H9 (cell line): ENCODE measurements at regions not wholly inside any gene's neighbourhood (a gene's known extent, or its start where the extent isn't known, plus 50 kb on each side); places are given as distances from the start of the nearest gene placed in this dataset.

ENCODE experiments used
- DNase-seq: peaks from one replicate; pipeline ENCODE4 v3.0.0-alpha.2; 2017
- H2AFZ ChIP-seq: one replicate; pipeline ENCODE4 v1.6.1; 2013; ENCODE audit warnings: mild to moderate bottlenecking, low read length, control low read depth, moderate library complexity
- H2AK5ac ChIP-seq: 2 replicates; pipeline ENCODE4 v1.6.1; 2013; ENCODE audit warnings: low read length, control low read depth, mixed read lengths; ENCODE audit not compliant: insufficient read length
- H2BK120ac ChIP-seq: one replicate; pipeline ENCODE4 v1.6.1; 2013; ENCODE audit warnings: low read depth, mild to moderate bottlenecking, low read length, control low read depth, inconsistent platforms; ENCODE audit not compliant: poor library complexity, severe bottlenecking
- H2BK12ac ChIP-seq: 2 replicates; pipeline ENCODE4 v1.6.1; 2013; ENCODE audit warnings: low read length, control low read depth, mixed read lengths, low read depth; ENCODE audit not compliant: insufficient read length
- H2BK15ac ChIP-seq: 2 replicates; pipeline ENCODE4 v1.6.1; 2013; ENCODE audit warnings: low read depth, low read length, control low read depth
- H2BK20ac ChIP-seq: one replicate; pipeline ENCODE4 v1.6.1; 2013; ENCODE audit warnings: low read depth, mild to moderate bottlenecking, low read length, control low read depth, inconsistent platforms; ENCODE audit not compliant: poor library complexity, severe bottlenecking
- H2BK5ac ChIP-seq: 2 replicates; pipeline ENCODE4 v1.6.1; 2013; ENCODE audit warnings: low read length, control low read depth, mixed read lengths; ENCODE audit not compliant: insufficient read length
- H3K14ac ChIP-seq: 2 replicates; pipeline ENCODE4 v1.6.1; 2013; ENCODE audit warnings: low read length, control low read depth; ENCODE audit not compliant: insufficient read depth
- H3K18ac ChIP-seq: 2 replicates; pipeline ENCODE4 v1.6.1; 2013; ENCODE audit warnings: low read depth, mild to moderate bottlenecking, mixed read lengths, low read length, control low read depth; ENCODE audit not compliant: insufficient read length
- H3K23ac ChIP-seq: 2 replicates; pipeline ENCODE4 v1.6.1; 2013; ENCODE audit warnings: low read length, control low read depth, mixed read lengths, low read depth; ENCODE audit not compliant: insufficient read length
- H3K23me2 ChIP-seq: 2 replicates; pipeline ENCODE4 v1.6.1; 2013; ENCODE audit warnings: low read depth, mild to moderate bottlenecking, mixed read lengths, low read length, control low read depth; ENCODE audit not compliant: insufficient read length, poor library complexity, severe bottlenecking
- H3K27ac ChIP-seq: 2 replicates; pipeline ENCODE4 v1.5.1; 2013; ENCODE audit warnings: low read length, control low read depth, mixed read lengths, low read depth; ENCODE audit not compliant: insufficient read length
- H3K27me3 ChIP-seq: 2 replicates; pipeline ENCODE4 v1.6.1; 2013; ENCODE audit warnings: low read length, control low read depth, inconsistent platforms; ENCODE audit not compliant: insufficient read depth
- H3K4ac ChIP-seq: 2 replicates; pipeline ENCODE4 v1.6.1; 2013; ENCODE audit warnings: low read depth, mild to moderate bottlenecking, control low read depth, inconsistent platforms, low read length, moderate library complexity
- H3K4me1 ChIP-seq: 2 replicates; pipeline ENCODE4 v1.6.1; 2013; ENCODE audit warnings: low read length, control low read depth, inconsistent platforms; ENCODE audit not compliant: insufficient read depth
- H3K4me2 ChIP-seq: 2 replicates; pipeline ENCODE4 v1.6.1; 2013; ENCODE audit warnings: low read length, control low read depth, mixed read lengths; ENCODE audit not compliant: insufficient read length, insufficient read depth
- H3K56ac ChIP-seq: 2 replicates; pipeline ENCODE4 v1.6.1; 2013; ENCODE audit warnings: low read depth, mild to moderate bottlenecking, mixed read lengths, low read length, control low read depth; ENCODE audit not compliant: insufficient read length
- H3K79me1 ChIP-seq: 2 replicates; pipeline ENCODE4 v1.6.1; 2013; ENCODE audit warnings: low read depth, mild to moderate bottlenecking, moderate library complexity, low read length, control low read depth, inconsistent platforms; ENCODE audit not compliant: insufficient read depth, poor library complexity, severe bottlenecking
- H3K79me2 ChIP-seq: 2 replicates; pipeline ENCODE4 v1.6.1; 2013; ENCODE audit warnings: low read length, control low read depth, inconsistent platforms; ENCODE audit not compliant: insufficient read depth
- H3K9ac ChIP-seq: 2 replicates; pipeline ENCODE4 v1.6.1; 2013; ENCODE audit warnings: low read length, control low read depth, mixed read lengths; ENCODE audit not compliant: insufficient read length; ENCODE audit errors: extremely low read depth
- H3K9me3 ChIP-seq: one replicate; pipeline ENCODE4 v1.6.1; 2013; ENCODE audit warnings: low read depth, low read length, inconsistent platforms; ENCODE audit not compliant: control insufficient read depth
- H3T11ph ChIP-seq: one replicate; pipeline ENCODE4 v1.6.1; 2013; ENCODE audit warnings: mild to moderate bottlenecking, low read length, control low read depth, inconsistent platforms
- H4K20me1 ChIP-seq: one replicate; pipeline ENCODE4 v1.6.1; 2013; ENCODE audit not compliant: control insufficient read depth, insufficient read length, insufficient read depth
- H4K5ac ChIP-seq: 2 replicates; pipeline ENCODE4 v1.6.1; 2013; ENCODE audit warnings: low read depth, mild to moderate bottlenecking, mixed read lengths, low read length, control low read depth; ENCODE audit not compliant: insufficient read length
- H4K8ac ChIP-seq: replicated peaks from 2 replicates; pipeline ENCODE4 v1.6.1; 2013; ENCODE audit warnings: low read length, control low read depth, mixed read lengths, low read depth; ENCODE audit not compliant: insufficient read length
- H4K91ac ChIP-seq: 2 replicates; pipeline ENCODE4 v1.6.1; 2013; ENCODE audit warnings: low read depth, mild to moderate bottlenecking, moderate library complexity, mixed read lengths, low read length, control low read depth; ENCODE audit not compliant: insufficient read length
- H3K27ac Mint-ChIP-seq, 3 experiments: 2 replicates in 2 of 3; 3 replicates in 1 of 3; pipeline ENCODE4 v1.8.0; 2020 to 2021; ENCODE audit warnings: mixed read lengths in 3 of 3, mild to moderate bottlenecking in 1 of 3, moderate library complexity in 1 of 3
- H3K27me3 Mint-ChIP-seq: 2 replicates; pipeline ENCODE4 v1.8.0; 2021; ENCODE audit warnings: low read depth, mild to moderate bottlenecking, moderate library complexity, mixed read lengths
- H3K36me3 Mint-ChIP-seq, 3 experiments: 2 replicates in 2 of 3; 3 replicates in 1 of 3; pipeline ENCODE4 v1.8.0; 2020 to 2021; ENCODE audit warnings: low read depth in 3 of 3, mixed read lengths in 3 of 3; ENCODE audit not compliant: insufficient read depth in 1 of 3
- H3K4me1 Mint-ChIP-seq, 2 experiments: 2 replicates each; pipeline ENCODE4 v1.8.0; 2020; ENCODE audit warnings: mixed read lengths in 2 of 2
- H3K4me3 Mint-ChIP-seq, 2 experiments: 2 replicates in 1 of 2; 3 replicates in 1 of 2; pipeline ENCODE4 v1.8.0; 2020 to 2021; ENCODE audit warnings: mild to moderate bottlenecking in 2 of 2, mixed read lengths in 2 of 2, moderate library complexity in 1 of 2
- H3K9me3 Mint-ChIP-seq, 2 experiments: 2 replicates in 1 of 2; 3 replicates in 1 of 2; pipeline ENCODE4 v1.8.0; 2020; ENCODE audit warnings: mild to moderate bottlenecking in 2 of 2, mixed read lengths in 2 of 2, moderate library complexity in 1 of 2
- CTCF ChIP-seq: fragments of 200-600 bp; sonication (generic); conservative IDR thresholded peaks from 3 replicates; pipeline ENCODE4 v1.8.0; 2021; ENCODE audit warnings: antibody characterized with exemption, mild to moderate bottlenecking

- Mint-ChIP-seq H3K4me3 (no peak overlapping the region), H3K27me3 (no peaks in the 10 kb centered on the region), H3K9me3 (no peaks in the 10 kb centered on the region), H3K4me1 (peaks cover 7 to 10% of the 10 kb centered on the region in 2 experiments), H3K36me3 (no peaks in the 10 kb centered on the region), H3K27ac (no peak overlapping the region)
- no peak for TF ChIP-seq CTCF
- DNase-seq = no peak
- Histone ChIP-seq H4K8ac (no peak overlapping the region), H2BK12ac (no peak overlapping the region), H2BK5ac (no peak overlapping the region), H2AFZ (no peak overlapping the region), H4K20me1 (no peaks in the 10 kb centered on the region), H3K9me3 (no peaks in the 10 kb centered on the region), H2BK20ac (no peak overlapping the region), H2BK15ac (no peak overlapping the region), H3K14ac (no peak overlapping the region), H2AK5ac (no peak overlapping the region), H3T11ph (no peak overlapping the region), H4K5ac (no peak overlapping the region), H3K79me1 (no peaks in the 10 kb centered on the region), H3K79me2 (no peaks in the 10 kb centered on the region), H3K56ac (no peak overlapping the region), H3K27me3 (no peaks in the 10 kb centered on the region), H3K9ac (no peak overlapping the region), H4K91ac (no peak overlapping the region), H3K23me2 (no peaks in the 10 kb centered on the region), H3K4me2 (no peak overlapping the region), H3K18ac (no peak overlapping the region), H3K27ac (no peak overlapping the region), H3K23ac (no peak overlapping the region), H2BK120ac (no peak overlapping the region), H3K4ac (no peak overlapping the region), H3K4me1 (no peaks in the 10 kb centered on the region)
Measured at GRCh38 chr13:83677985-83678384, 204.3 kb downstream of the SLITRK1 start.
